Fibroblast of the aortic adventitia (primary cell): ENCODE measurements at regions not wholly inside any gene's neighbourhood (a gene's known extent, or its start where the extent isn't known, plus 50 kb on each side); places are given as distances from the start of the nearest gene placed in this dataset.

Experiments used
- DNase-seq: peaks from one replicate; pipeline ENCODE4 v3.0.0-alpha.2; 2010; ENCODE audit warnings: low read depth
- H3K4me3 ChIP-seq: 2 replicates; pipeline ENCODE4 v1.5.1; 2011; ENCODE audit warnings: low read depth, mild to moderate bottlenecking, control low read depth, low read length, moderate library complexity
- CTCF ChIP-seq: IDR thresholded peaks from 2 replicates; pipeline ENCODE4 v1.5.1; 2011; ENCODE audit warnings: mild to moderate bottlenecking, low read length, control low read depth, inconsistent platforms; ENCODE audit not compliant: insufficient read depth

- TF ChIP-seq CTCF = no peak
- H3K4me3 ChIP-seq = no peak overlapping the region
- DNase-seq = peak; percentile 6
Measured at GRCh38 chr9:38144421-38144820, 75.4 kb upstream of the SHB start.

- no peak for TF ChIP-seq CTCF
- DNase-seq = peak; percentile 79
- no peak overlapping the region for H3K4me3 ChIP-seq
Measured at GRCh38 chr9:38141746-38142591, 72.9 kb upstream of the SHB start.

- TF ChIP-seq CTCF = no peak
- no peak for DNase-seq
Measured at GRCh38 chr9:38138276-38138675, 69.2 kb upstream of the SHB start.

GRCh38 chr9:38137342-38137741 is 68.3 kb upstream of the SHB start:
- H3K4me3 ChIP-seq = no peak overlapping the region
- no peak for TF ChIP-seq CTCF
- no peak for DNase-seq

More at GRCh38 chr9:38138276-38138675, 69.2 kb upstream of the SHB start:
- H3K4me3 ChIP-seq = no peak overlapping the region

GRCh38 chr9:38136386-38136785 is 67.4 kb upstream of the SHB start:
- DNase-seq = no peak
- no peak for TF ChIP-seq CTCF
- no peak overlapping the region for H3K4me3 ChIP-seq

- TF ChIP-seq CTCF = no peak
- no peak overlapping the region for H3K4me3 ChIP-seq
- DNase-seq = no peak
Measured at GRCh38 chr9:38134611-38135237, 65.7 kb upstream of the SHB start.
